Hematopoietic multipotent progenitor cell treated with erythropoietin and hydrocortisone succinate and interleukin-3 and kit ligand, for 15 days (in vitro differentiated cells): ENCODE measurements at regions not wholly inside any gene's neighbourhood (a gene's known extent, or its start where the extent isn't known, plus 50 kb on each side); places are given as distances from the start of the nearest gene placed in this dataset.
"Not testable (repeated sequence)": the region's sequence is repeated elsewhere in the genome, so short reads cannot be mapped to it uniquely, and the experiment has no call there.

Experiments
- DNase-seq: peaks from one replicate; pipeline ENCODE4 v3.0.0-alpha.2; 2015; ENCODE audit warnings: low spot score

GRCh38 chr3:163812006-163812405, 1266.3 kb downstream of the SI start:
- no peak for DNase-seq

GRCh38 chr3:163809540-163809993, 1268.7 kb downstream of the SI start:
- DNase-seq = no peak

- no peak for DNase-seq
Observed at GRCh38 chr3:163786416-163786815, 1291.9 kb downstream of the SI start.

GRCh38 chr3:163785693-163786092, 1292.6 kb downstream of the SI start:
- DNase-seq = no peak

- no peak for DNase-seq
Observed at GRCh38 chr3:163779396-163780344, 1298.6 kb downstream of the SI start.

GRCh38 chr3:163776743-163777142, 1301.6 kb downstream of the SI start:
- DNase-seq = no peak

GRCh38 chr3:163773136-163773535, 1305.2 kb downstream of the SI start:
- DNase-seq = no peak

GRCh38 chr3:163768048-163768447, 1310.2 kb downstream of the SI start:
- no peak for DNase-seq

GRCh38 chr3:163766112-163766511, 1312.2 kb downstream of the SI start:
- DNase-seq = no peak

GRCh38 chr3:163753033-163753432, 1325.3 kb downstream of the SI start:
- DNase-seq = no peak

- no peak for DNase-seq
Observed at GRCh38 chr3:163745204-163745603, 1333.1 kb downstream of the SI start.

- DNase-seq = no peak
Observed at GRCh38 chr3:163735394-163735793, 1342.9 kb downstream of the SI start.

- no peak for DNase-seq
Observed at GRCh38 chr3:163730684-163731083, 1347.6 kb downstream of the SI start.

- no peak for DNase-seq
Observed at GRCh38 chr3:163726125-163726524, 1352.2 kb downstream of the SI start.

GRCh38 chr3:163722405-163722804, 1355.9 kb downstream of the SI start:
- no peak for DNase-seq

GRCh38 chr3:163721596-163721995, 1356.7 kb downstream of the SI start:
- DNase-seq = no peak

- no peak for DNase-seq
Observed at GRCh38 chr3:163717377-163717776, 1360.9 kb downstream of the SI start.

GRCh38 chr3:163708428-163708827, 1369.9 kb downstream of the SI start:
- no peak for DNase-seq

GRCh38 chr3:163707659-163708058, 1370.6 kb downstream of the SI start:
- DNase-seq = no peak

- not testable (repeated sequence) for DNase-seq
Observed at GRCh38 chr3:163698221-163698620, 1380.1 kb downstream of the SI start.

GRCh38 chr3:163692494-163692893, 1385.8 kb downstream of the SI start:
- DNase-seq = no peak

GRCh38 chr3:163684651-163685050, 1393.6 kb downstream of the SI start:
- no peak for DNase-seq

- no peak for DNase-seq
Observed at GRCh38 chr3:163672954-163673353, 1405.3 kb downstream of the SI start.

- no peak for DNase-seq
Observed at GRCh38 chr3:163671201-163671600, 1407.1 kb downstream of the SI start.
